Neural progenitor cell (in vitro differentiated cells): ENCODE measurements at regions not wholly inside any gene's neighbourhood (a gene's known extent, or its start where the extent isn't known, plus 50 kb on each side); places are given as distances from the start of the nearest gene placed in this dataset.

Source experiments
- EZH2 ChIP-seq: fragments of 200-600 bp; sonication (generic); IDR thresholded peaks from 2 replicates; pipeline ENCODE4 v1.6.1; 2017; ENCODE audit warnings: antibody characterized with exemption, mild to moderate bottlenecking, moderate library complexity
- TF ChIP-seq, protein P1 (sequence below): fragments of 200-600 bp; sonication (generic); IDR thresholded peaks from 2 replicates; pipeline ENCODE4 v1.5.1; 2017; ENCODE audit warnings: antibody characterized with exemption, mild to moderate bottlenecking

DNA sequence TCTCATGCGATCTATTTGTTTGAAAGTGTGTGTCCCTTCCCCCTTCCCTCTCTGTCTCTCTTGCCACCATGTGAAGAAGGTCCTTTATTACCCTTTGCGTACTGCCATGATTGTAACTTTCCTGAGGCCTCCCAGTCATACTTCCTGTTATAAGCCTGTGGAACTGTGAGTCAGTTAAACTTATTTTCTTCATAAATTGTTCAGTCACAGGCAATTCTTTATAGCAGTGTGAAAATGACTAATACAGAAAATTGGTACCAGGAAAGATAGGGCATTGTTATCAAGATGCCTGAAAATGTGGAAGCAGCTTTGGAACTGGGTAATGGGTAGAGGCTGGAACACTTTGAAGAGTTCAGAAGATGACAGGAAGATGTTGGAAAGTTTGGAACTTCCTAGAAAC is 743.7 kb upstream of the NECTIN3 start:
- TF ChIP-seq, protein P1, sequence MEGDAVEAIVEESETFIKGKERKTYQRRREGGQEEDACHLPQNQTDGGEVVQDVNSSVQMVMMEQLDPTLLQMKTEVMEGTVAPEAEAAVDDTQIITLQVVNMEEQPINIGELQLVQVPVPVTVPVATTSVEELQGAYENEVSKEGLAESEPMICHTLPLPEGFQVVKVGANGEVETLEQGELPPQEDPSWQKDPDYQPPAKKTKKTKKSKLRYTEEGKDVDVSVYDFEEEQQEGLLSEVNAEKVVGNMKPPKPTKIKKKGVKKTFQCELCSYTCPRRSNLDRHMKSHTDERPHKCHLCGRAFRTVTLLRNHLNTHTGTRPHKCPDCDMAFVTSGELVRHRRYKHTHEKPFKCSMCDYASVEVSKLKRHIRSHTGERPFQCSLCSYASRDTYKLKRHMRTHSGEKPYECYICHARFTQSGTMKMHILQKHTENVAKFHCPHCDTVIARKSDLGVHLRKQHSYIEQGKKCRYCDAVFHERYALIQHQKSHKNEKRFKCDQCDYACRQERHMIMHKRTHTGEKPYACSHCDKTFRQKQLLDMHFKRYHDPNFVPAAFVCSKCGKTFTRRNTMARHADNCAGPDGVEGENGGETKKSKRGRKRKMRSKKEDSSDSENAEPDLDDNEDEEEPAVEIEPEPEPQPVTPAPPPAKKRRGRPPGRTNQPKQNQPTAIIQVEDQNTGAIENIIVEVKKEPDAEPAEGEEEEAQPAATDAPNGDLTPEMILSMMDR, result no peak
- TF ChIP-seq EZH2, result no peak
